ENCODE measurements at regions not wholly inside any gene's neighbourhood (a gene's known extent, or its start where the extent isn't known, plus 50 kb on each side); places are given as distances from the start of the nearest gene placed in this dataset.

- H3K4me2 ChIP-seq (ENCODE audit: low read length): no peak overlapping the region
- peaks cover 3% of the 10 kb centered on the region for H3K36me3 Mint-ChIP-seq (ENCODE audit: low read depth, unreplicated experiment)
- H3K4me1 Mint-ChIP-seq (ENCODE audit: low read depth, unreplicated experiment): peaks cover 11% of the 10 kb centered on the region
- H3K79me2 ChIP-seq (ENCODE audit: insufficient read depth, low read length): no peaks in the 10 kb centered on the region
- H3K27ac Mint-ChIP-seq (ENCODE audit: unreplicated experiment): no peak overlapping the region
- H3K27me3 Mint-ChIP-seq (ENCODE audit: low read depth, unreplicated experiment): no peaks in the 10 kb centered on the region
- FAIRE-seq (no peak), DNase-seq (ENCODE audit: low read depth) (no peak)
- no peaks in the 10 kb centered on the region for H4K20me1 ChIP-seq (ENCODE audit: insufficient read depth, low read length)
- no peaks in the 10 kb centered on the region for H3K9me3 Mint-ChIP-seq (ENCODE audit: unreplicated experiment)
- H3K4me1 ChIP-seq (ENCODE audit: insufficient read depth, low read length): peaks cover 6% of the 10 kb centered on the region
- H3K4me3 Mint-ChIP-seq (ENCODE audit: unreplicated experiment): no peak overlapping the region
- no peak overlapping the region for H3K4me3 ChIP-seq (ENCODE audit: insufficient read depth, low read depth, low read length)
- no peak overlapping the region for H2AFZ ChIP-seq (ENCODE audit: low read depth, low read length)
- H3K9me3 ChIP-seq (ENCODE audit: insufficient read depth, low read depth, low read length): no peaks in the 10 kb centered on the region
- H3K9ac ChIP-seq (ENCODE audit: low read length): no peak overlapping the region
- no peak overlapping the region for H3K27ac ChIP-seq (ENCODE audit: low read depth, low read length)
- TF ChIP-seq CTCF (IDR thresholded peaks at IDR 0.05; ENCODE audit: insufficient read depth, low read depth, low read length): no peak
- no peak for TF ChIP-seq EZH2 (IDR thresholded peaks at IDR 0.05; ENCODE audit: insufficient read depth, low read length)
- H3K36me3 ChIP-seq (ENCODE audit: insufficient read depth, low read length): no peaks in the 10 kb centered on the region
- H3K27me3 ChIP-seq (ENCODE audit: insufficient read depth, low read length): no peaks in the 10 kb centered on the region
Measured at GRCh38 chr1:222894331-222894730, 79.5 kb downstream of the DISP1 start.

GRCh38 chr1:222896630-222897526 lies 82.0 kb downstream of the DISP1 start:
- H3K27ac ChIP-seq (ENCODE audit: low read depth, low read length): peak overlapping the region; percentile 5
- H3K27ac Mint-ChIP-seq (ENCODE audit: unreplicated experiment): no peak overlapping the region
- no peak overlapping the region for H3K9ac ChIP-seq (ENCODE audit: low read length)
- H3K36me3 Mint-ChIP-seq (ENCODE audit: low read depth, unreplicated experiment): peaks cover 3% of the 10 kb centered on the region
- H3K27me3 Mint-ChIP-seq (ENCODE audit: low read depth, unreplicated experiment): no peaks in the 10 kb centered on the region
- no peaks in the 10 kb centered on the region for H4K20me1 ChIP-seq (ENCODE audit: insufficient read depth, low read length)
- peaks cover 3% of the 10 kb centered on the region for H3K4me1 ChIP-seq (ENCODE audit: insufficient read depth, low read length)
- H3K36me3 ChIP-seq (ENCODE audit: insufficient read depth, low read length): no peaks in the 10 kb centered on the region
- TF ChIP-seq CTCF (IDR thresholded peaks at IDR 0.05; ENCODE audit: insufficient read depth, low read depth, low read length): no peak
- no peak for TF ChIP-seq EZH2 (IDR thresholded peaks at IDR 0.05; ENCODE audit: insufficient read depth, low read length)
- DNase-seq (ENCODE audit: low read depth): peak; percentile 59
- H3K4me1 Mint-ChIP-seq (ENCODE audit: low read depth, unreplicated experiment): peaks cover 8% of the 10 kb centered on the region
- H3K9me3 Mint-ChIP-seq (ENCODE audit: unreplicated experiment): no peaks in the 10 kb centered on the region
- H2AFZ ChIP-seq (ENCODE audit: low read depth, low read length): no peak overlapping the region
- peak; percentile 72 for FAIRE-seq
- no peaks in the 10 kb centered on the region for H3K27me3 ChIP-seq (ENCODE audit: insufficient read depth, low read length)
- no peaks in the 10 kb centered on the region for H3K79me2 ChIP-seq (ENCODE audit: insufficient read depth, low read length)
- H3K4me3 ChIP-seq (ENCODE audit: insufficient read depth, low read depth, low read length): no peak overlapping the region
- no peak overlapping the region for H3K4me2 ChIP-seq (ENCODE audit: low read length)
- H3K4me3 Mint-ChIP-seq (ENCODE audit: unreplicated experiment): no peak overlapping the region
- H3K9me3 ChIP-seq (ENCODE audit: insufficient read depth, low read depth, low read length): no peaks in the 10 kb centered on the region
